Mucosa of descending colon (tissue), 3 donors: ENCODE measurements at regions not wholly inside any gene's neighbourhood (a gene's known extent, or its start where the extent isn't known, plus 50 kb on each side); places are given as distances from the start of the nearest gene placed in this dataset.

Source experiments
- ATAC-seq: fragments of 200-7000 bp; cut with Tn5 transposase; one replicate; pipeline ENCODE4 v1.9.1; 2020; ENCODE audit warnings: mild to moderate bottlenecking, moderate library complexity
- DNase-seq, 3 donors: peaks; one replicate each; pipeline ENCODE4 v3.0.0-alpha.2; 2020
- H3K36me3 ChIP-seq: fragments of 200-600 bp; one replicate; pipeline ENCODE4 v1.8.0; 2021; ENCODE audit warnings: low read depth, mild to moderate bottlenecking
- H3K4me1 ChIP-seq: fragments of 200-600 bp; one replicate; pipeline ENCODE4 v1.8.0; 2021; ENCODE audit warnings: low read depth, mild to moderate bottlenecking
- H3K4me3 ChIP-seq: fragments of 200-600 bp; one replicate; pipeline ENCODE4 v1.8.0; 2021; ENCODE audit warnings: mild to moderate bottlenecking
- H3K9me3 ChIP-seq: fragments of 200-600 bp; one replicate; pipeline ENCODE4 v1.8.0; 2021; ENCODE audit warnings: mild to moderate bottlenecking
- CTCF ChIP-seq: fragments of 200-600 bp; IDR thresholded peaks from one replicate; pipeline ENCODE4 v1.8.0; 2022; ENCODE audit warnings: antibody characterized with exemption, mild to moderate bottlenecking
- intact Hi-C, 2 donors: fragments of 100-400 bp; cut with DNase I in 1 of 2; cut with micrococcal nuclease in 1 of 2; formaldehyde crosslinking; loops; one replicate each; pipeline versions ENCODE4 v1.11.0 to v1.11.1; 2022; cut with DNase I, micrococcal nuclease
- donor health status: DM: no; HTN: no; CAD: no; lungs with moderate emphysema.
- donor health status: DM: no; HTN: no; CAD: no.
- donor health status: DM: no; HTN: yes; CAD: no.

GRCh38 chr20:62554898-62555641 is 79.3 kb upstream of the GATA5 start:
- intact Hi-C loops, result no loop called here
- no peak for ATAC-seq
- Histone ChIP-seq H3K36me3 (no peaks in the 10 kb centered on the region), H3K4me1 (no peaks in the 10 kb centered on the region), H3K4me3 (no peak overlapping the region), H3K9me3 (no peaks in the 10 kb centered on the region)
- no peak for TF ChIP-seq CTCF
- no peak for DNase-seq

DNA sequence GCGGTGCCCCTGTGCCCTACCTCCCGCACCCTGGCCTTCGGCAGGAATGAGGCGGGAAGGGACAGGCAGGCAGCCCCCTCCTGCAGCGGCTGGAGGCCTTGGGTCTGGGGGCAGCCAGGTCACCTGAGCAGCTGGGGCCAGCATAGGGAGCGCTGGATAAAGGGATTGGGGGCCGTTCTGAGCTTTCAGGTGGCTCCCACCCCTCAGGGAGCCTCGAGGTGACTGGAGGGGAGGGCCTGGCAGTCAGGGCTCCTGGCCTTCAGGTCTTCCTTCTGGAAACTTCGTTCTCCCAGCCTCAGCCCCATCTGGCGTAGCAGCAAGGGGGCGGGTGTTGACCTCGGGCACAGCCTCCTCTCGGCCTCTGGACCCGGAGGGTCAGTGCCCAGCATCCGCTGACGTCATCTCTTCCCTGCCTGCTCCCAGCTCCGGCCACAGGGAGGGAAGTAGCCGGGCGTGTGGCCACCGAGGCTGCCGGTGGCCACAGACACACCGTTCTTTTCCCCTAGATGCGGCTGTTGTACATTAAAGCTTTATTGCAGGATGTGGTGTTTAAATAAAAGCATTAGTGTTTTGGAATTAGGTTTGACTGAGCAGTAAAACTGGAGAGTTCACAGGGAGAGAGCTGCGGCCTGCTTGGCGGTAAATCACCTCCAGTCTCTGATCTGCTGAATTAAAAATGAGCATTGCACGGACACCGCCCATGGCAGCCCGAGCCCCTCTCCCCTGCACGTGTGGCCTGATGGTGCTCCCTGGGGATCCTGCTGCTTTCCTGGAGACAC is 80.0 kb upstream of the GATA5 start:
- ATAC-seq (no peak), DNase-seq (no peak)
- Histone ChIP-seq H3K36me3 (no peaks in the 10 kb centered on the region), H3K4me3 (no peak overlapping the region), H3K4me1 (no peaks in the 10 kb centered on the region), H3K9me3 (no peaks in the 10 kb centered on the region)
- intact Hi-C loops, result no loop called here
- no peak for TF ChIP-seq CTCF

GRCh38 chr20:62557462-62557861 is 81.7 kb upstream of the GATA5 start:
- intact Hi-C loops, result no loop called here
- ATAC-seq (no peak), DNase-seq (no peak)
- no peak overlapping the region for H3K4me3 ChIP-seq
- H3K36me3 ChIP-seq, result no peaks in the 10 kb centered on the region
- no peak for TF ChIP-seq CTCF
- no peaks in the 10 kb centered on the region for H3K4me1 ChIP-seq
- H3K9me3 ChIP-seq, result no peaks in the 10 kb centered on the region

DNA sequence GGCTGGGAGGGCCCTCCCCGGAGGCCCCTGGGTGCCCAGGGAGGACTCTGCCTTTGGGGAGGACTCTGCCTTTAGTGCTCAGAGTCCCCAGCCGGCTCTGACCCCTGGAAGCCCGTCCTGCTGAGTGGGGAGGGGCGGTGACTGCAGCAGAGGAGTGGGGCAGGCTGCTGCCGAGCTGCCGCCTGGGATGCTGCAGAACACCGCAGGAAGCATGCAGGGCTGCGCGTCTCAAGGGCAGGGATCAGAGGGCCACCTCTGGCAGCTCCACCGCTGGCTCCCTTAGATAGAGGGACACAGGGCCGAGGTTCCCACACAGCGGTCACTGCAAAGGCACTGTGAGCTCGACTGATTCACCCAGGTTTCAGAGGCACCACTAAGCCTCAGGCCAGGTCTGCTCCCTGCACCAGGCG is 82.2 kb upstream of the GATA5 start:
- DNase-seq, result no peak
- no peak for TF ChIP-seq CTCF
- H3K4me3 ChIP-seq, result no peak overlapping the region
- no peaks in the 10 kb centered on the region for H3K9me3 ChIP-seq
- H3K4me1 ChIP-seq, result no peaks in the 10 kb centered on the region
- no peaks in the 10 kb centered on the region for H3K36me3 ChIP-seq
- ATAC-seq, result no peak
- intact Hi-C loops, result no loop called here

DNA sequence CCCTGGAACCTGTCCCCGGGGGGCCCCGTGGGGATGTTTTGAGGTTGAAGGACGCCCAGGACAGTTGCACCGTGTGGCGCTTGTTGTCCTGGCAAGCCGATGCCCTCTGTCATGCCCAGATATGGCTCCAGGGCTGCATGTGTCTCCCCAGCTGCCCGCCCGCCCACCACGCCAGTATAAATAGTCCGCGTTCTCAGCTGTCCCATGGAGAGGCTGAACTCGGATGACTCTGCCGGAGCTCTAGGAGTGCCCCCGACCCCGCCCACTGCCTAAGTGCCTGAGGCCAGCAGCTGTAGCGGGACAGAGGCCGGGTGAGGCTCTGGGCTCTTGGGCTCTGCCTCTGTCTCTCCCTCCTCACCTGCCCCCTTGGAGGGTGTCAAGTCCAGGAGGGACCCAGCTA is 83.0 kb upstream of the GATA5 start:
- no peak overlapping the region for H3K4me3 ChIP-seq
- DNase-seq, result no peak
- no peaks in the 10 kb centered on the region for H3K36me3 ChIP-seq
- intact Hi-C loops, result no loop called here
- no peaks in the 10 kb centered on the region for H3K9me3 ChIP-seq
- ATAC-seq, result no peak
- TF ChIP-seq CTCF, result no peak
- no peaks in the 10 kb centered on the region for H3K4me1 ChIP-seq
